AG09309 (cell line): ENCODE measurements at regions not wholly inside any gene's neighbourhood (a gene's known extent, or its start where the extent isn't known, plus 50 kb on each side); places are given as distances from the start of the nearest gene placed in this dataset.

ENCODE experiments used
- DNase-seq: peaks from one replicate; pipeline ENCODE4 v3.0.0-alpha.2; 2010; ENCODE audit warnings: low read depth
- H3K4me3 ChIP-seq: 2 replicates; pipeline ENCODE4 v1.5.1; 2011; ENCODE audit warnings: mild to moderate bottlenecking, low read depth, low read length, moderate library complexity; ENCODE audit not compliant: control insufficient read depth
- TF ChIP-seq, protein P1 (sequence below): IDR thresholded peaks from 2 replicates; pipeline ENCODE4 v1.5.1; 2011; ENCODE audit warnings: mild to moderate bottlenecking, low read depth, low read length, inconsistent platforms; ENCODE audit not compliant: insufficient read depth, control insufficient read depth; ENCODE audit errors: missing control alignments

DNA sequence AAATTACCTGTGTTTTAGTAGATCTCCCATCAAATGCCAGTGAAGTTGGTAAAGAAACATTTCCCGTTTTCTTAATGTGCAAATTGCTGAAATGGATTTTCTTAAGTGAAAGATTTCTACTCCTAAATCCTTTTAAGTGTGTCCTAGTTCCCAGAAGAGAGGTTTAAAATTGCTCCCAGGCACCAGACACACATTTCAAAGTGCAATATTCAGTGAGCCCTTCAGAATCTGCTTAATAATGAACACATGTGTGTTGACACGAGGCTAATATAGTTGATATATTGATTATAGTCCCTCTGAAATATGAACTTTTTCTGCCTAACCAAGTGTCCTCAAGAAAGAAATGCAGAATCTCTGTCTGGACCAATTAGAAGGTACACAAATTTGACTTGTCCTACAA lies 861.7 kb upstream of the CNTNAP5 start:
- H3K4me3 ChIP-seq, result no peak overlapping the region
- no peak for DNase-seq
- TF ChIP-seq, protein P1, sequence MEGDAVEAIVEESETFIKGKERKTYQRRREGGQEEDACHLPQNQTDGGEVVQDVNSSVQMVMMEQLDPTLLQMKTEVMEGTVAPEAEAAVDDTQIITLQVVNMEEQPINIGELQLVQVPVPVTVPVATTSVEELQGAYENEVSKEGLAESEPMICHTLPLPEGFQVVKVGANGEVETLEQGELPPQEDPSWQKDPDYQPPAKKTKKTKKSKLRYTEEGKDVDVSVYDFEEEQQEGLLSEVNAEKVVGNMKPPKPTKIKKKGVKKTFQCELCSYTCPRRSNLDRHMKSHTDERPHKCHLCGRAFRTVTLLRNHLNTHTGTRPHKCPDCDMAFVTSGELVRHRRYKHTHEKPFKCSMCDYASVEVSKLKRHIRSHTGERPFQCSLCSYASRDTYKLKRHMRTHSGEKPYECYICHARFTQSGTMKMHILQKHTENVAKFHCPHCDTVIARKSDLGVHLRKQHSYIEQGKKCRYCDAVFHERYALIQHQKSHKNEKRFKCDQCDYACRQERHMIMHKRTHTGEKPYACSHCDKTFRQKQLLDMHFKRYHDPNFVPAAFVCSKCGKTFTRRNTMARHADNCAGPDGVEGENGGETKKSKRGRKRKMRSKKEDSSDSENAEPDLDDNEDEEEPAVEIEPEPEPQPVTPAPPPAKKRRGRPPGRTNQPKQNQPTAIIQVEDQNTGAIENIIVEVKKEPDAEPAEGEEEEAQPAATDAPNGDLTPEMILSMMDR, result no peak

DNA sequence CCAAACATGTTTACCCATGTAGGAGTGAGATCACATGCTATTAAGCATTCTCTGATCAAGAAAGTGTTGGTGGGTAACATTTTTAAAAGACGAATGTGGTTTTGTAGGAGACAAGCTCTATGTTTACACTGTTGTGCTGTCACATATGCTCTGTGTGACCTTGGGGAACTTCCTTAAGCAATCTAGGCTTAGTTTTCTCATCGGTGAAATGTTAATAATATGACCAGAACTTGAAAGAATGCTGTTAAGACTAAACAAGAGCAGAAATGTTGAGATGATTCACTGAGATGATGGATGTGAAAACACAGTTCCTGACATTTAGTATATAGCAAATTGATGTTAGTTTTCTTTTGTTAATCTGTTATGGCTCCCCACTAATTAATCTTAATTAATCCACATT lies 860.9 kb upstream of the CNTNAP5 start:
- no peak overlapping the region for H3K4me3 ChIP-seq
- TF ChIP-seq, protein P1, result no peak
- no peak for DNase-seq

- TF ChIP-seq, protein P1, result no peak
- no peak for DNase-seq
Measured at GRCh38 chr2:123165616-123166015, 859.5 kb upstream of the CNTNAP5 start.

GRCh38 chr2:123179526-123179925 lies 845.6 kb upstream of the CNTNAP5 start:
- no peak overlapping the region for H3K4me3 ChIP-seq
- no peak for DNase-seq
- TF ChIP-seq, protein P1, result no peak

More at GRCh38 chr2:123165616-123166015, 859.5 kb upstream of the CNTNAP5 start:
- no peak overlapping the region for H3K4me3 ChIP-seq

- TF ChIP-seq, protein P1, result no peak
- H3K4me3 ChIP-seq, result no peak overlapping the region
- no peak for DNase-seq
Measured at GRCh38 chr2:123195957-123196356, 829.1 kb upstream of the CNTNAP5 start.

DNA sequence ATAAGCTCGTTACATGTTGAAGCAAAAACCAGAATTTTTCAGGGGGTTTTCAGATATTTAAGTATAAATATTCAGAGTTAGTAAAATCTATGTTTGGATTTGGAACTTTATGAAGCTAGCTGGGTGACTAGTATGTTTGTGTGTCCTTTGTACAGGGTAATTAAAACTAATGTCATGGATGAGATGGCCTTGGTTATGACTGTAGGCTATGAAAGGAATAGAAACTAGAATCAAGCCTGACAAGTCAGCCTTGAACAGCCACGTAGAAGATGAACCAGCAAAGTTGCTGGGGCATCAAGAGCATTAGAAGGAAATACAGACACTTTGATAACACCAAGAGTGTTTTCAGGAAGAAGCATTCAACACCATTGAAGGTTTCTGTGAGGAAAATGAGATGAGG lies 825.1 kb upstream of the CNTNAP5 start:
- no peak overlapping the region for H3K4me3 ChIP-seq
- TF ChIP-seq, protein P1, result no peak
- DNase-seq, result no peak

DNA sequence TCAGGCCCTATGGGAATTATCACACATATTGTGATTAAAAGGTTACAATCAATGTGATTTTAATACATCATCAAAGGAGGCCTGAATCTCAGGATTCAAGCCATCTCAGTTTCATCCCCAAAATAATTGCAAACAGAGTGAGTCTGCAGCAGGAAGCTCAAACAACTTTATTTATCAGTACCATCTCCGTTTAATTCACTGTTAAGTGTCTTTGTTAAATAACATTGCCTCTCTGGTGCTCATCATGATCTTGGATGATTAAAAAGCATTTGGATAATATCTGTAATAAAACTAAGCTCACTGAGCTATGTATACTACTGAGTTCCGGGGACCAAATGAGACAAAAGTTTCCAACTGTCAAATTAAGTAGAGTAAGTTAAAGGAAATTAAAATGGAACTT lies 817.8 kb upstream of the CNTNAP5 start:
- H3K4me3 ChIP-seq, result no peak overlapping the region
- TF ChIP-seq, protein P1, result no peak
- no peak for DNase-seq
